ENCODE measurements at regions not wholly inside any gene's neighbourhood (a gene's known extent, or its start where the extent isn't known, plus 50 kb on each side); places are given as distances from the start of the nearest gene placed in this dataset.

GRCh38 chr4:92122911-92123310, 180.9 kb upstream of the GRID2 start:
- DNase-seq, result no peak

- DNase-seq, result no peak
These were observed 175.1 kb upstream of the GRID2 start for GRCh38 chr4:92128676-92129075.

GRCh38 chr4:92129408-92129994, 174.3 kb upstream of the GRID2 start:
- DNase-seq, result no peak

- no peak for DNase-seq
These were observed 167.3 kb upstream of the GRID2 start for GRCh38 chr4:92136434-92136833.

GRCh38 chr4:92163348-92163747, 140.4 kb upstream of the GRID2 start:
- DNase-seq, result no peak

- no peak for DNase-seq
These were observed 133.4 kb upstream of the GRID2 start for GRCh38 chr4:92170340-92170739.

GRCh38 chr4:92172203-92172602, 131.6 kb upstream of the GRID2 start:
- DNase-seq, result no peak

- DNase-seq, result no peak
These were observed 128.5 kb upstream of the GRID2 start for GRCh38 chr4:92175250-92175649.

GRCh38 chr4:92182006-92182735, 121.6 kb upstream of the GRID2 start:
- no peak for DNase-seq

- no peak for DNase-seq
These were observed 120.9 kb upstream of the GRID2 start for GRCh38 chr4:92182736-92183407.

GRCh38 chr4:92183825-92184224, 119.9 kb upstream of the GRID2 start:
- DNase-seq, result no peak

GRCh38 chr4:92184566-92184965, 119.2 kb upstream of the GRID2 start:
- no peak for DNase-seq

- DNase-seq, result no peak
These were observed 117.5 kb upstream of the GRID2 start for GRCh38 chr4:92186239-92186638.

- no peak for DNase-seq
These were observed 114.6 kb upstream of the GRID2 start for GRCh38 chr4:92189146-92189545.

- no peak for DNase-seq
These were observed 105.1 kb upstream of the GRID2 start for GRCh38 chr4:92198711-92199110.

GRCh38 chr4:92199135-92199534, 104.6 kb upstream of the GRID2 start:
- DNase-seq, result no peak

GRCh38 chr4:92210906-92211305, 92.9 kb upstream of the GRID2 start:
- DNase-seq, result no peak

GRCh38 chr4:92215476-92215875, 88.3 kb upstream of the GRID2 start:
- DNase-seq, result no peak

GRCh38 chr4:92231511-92231910, 72.3 kb upstream of the GRID2 start:
- no peak for DNase-seq

- no peak for DNase-seq
These were observed 71.2 kb upstream of the GRID2 start for GRCh38 chr4:92232566-92232965.

- no peak for DNase-seq
These were observed 69.2 kb upstream of the GRID2 start for GRCh38 chr4:92234393-92235176.

GRCh38 chr4:92235731-92236130, 68.0 kb upstream of the GRID2 start:
- no peak for DNase-seq

- DNase-seq, result no peak
These were observed 66.9 kb upstream of the GRID2 start for GRCh38 chr4:92236877-92237276.

GRCh38 chr4:92237559-92237958, 66.2 kb upstream of the GRID2 start:
- no peak for DNase-seq

Data from DMS153 (cell line).